Keratinocyte (primary cell): ENCODE measurements at regions not wholly inside any gene's neighbourhood (a gene's known extent, or its start where the extent isn't known, plus 50 kb on each side); places are given as distances from the start of the nearest gene placed in this dataset.

Source experiments
- EZH2 ChIP-seq: IDR thresholded peaks from one replicate; pipeline ENCODE4 v1.6.1; 2012; ENCODE audit warnings: inconsistent platforms, mild to moderate bottlenecking, low read length, moderate library complexity
- TF ChIP-seq, protein P1 (sequence below), 3 experiments: IDR thresholded peaks in 1 of 3; conservative IDR thresholded peaks in 1 of 3; optimal IDR thresholded peaks in 1 of 3; 2 replicates in 2 of 3; 3 replicates in 1 of 3; pipeline versions ENCODE3 to v1.5.1; 2011; ENCODE audit warnings: low read length in 3 of 3, mild to moderate bottlenecking in 3 of 3, moderate library complexity in 2 of 3, control low read depth in 1 of 3, inconsistent platforms in 1 of 3; ENCODE audit not compliant: insufficient read depth in 2 of 3; ENCODE audit errors: extremely low read depth in 1 of 3

DNA sequence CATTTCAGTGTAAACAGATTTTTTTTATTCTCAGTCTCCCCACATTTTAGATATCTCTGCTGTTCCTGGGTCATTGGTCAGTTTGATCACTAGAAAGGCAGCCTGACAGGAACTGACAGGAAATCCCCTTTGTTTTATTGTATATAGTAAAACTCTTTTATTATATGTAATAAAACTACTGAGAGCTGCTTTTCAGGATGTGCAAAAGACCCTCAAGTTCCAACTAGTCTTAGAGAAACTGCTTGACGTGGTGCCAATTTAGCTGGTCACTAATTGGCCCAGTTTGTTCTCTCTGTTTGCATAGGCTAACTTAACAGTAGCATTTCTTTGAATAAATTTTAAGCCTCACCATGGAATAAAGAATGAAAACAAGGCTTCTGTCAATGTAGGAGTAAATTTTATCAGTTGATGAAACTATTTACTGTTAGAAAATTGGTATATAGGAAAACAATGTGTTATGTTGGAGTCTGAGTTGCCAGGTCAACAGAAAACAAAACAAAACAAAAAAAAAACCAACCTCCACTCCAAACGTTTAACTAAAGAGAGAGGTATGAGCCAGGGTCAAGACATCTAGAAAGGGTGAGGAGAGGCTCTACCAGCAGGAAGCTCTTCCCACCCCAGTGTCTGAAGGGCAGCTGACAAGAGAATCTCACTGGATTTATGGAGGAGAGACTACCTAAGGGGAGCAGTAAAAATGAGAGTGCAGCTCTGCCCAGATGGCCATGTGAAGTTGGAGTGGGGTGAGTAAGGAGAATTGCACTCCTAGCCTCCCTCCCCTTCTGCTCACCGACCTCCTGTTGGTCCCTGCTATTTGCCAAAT, 184.6 kb downstream of the ST6GAL2 start:
- TF ChIP-seq EZH2, result no peak
- TF ChIP-seq, protein P1, sequence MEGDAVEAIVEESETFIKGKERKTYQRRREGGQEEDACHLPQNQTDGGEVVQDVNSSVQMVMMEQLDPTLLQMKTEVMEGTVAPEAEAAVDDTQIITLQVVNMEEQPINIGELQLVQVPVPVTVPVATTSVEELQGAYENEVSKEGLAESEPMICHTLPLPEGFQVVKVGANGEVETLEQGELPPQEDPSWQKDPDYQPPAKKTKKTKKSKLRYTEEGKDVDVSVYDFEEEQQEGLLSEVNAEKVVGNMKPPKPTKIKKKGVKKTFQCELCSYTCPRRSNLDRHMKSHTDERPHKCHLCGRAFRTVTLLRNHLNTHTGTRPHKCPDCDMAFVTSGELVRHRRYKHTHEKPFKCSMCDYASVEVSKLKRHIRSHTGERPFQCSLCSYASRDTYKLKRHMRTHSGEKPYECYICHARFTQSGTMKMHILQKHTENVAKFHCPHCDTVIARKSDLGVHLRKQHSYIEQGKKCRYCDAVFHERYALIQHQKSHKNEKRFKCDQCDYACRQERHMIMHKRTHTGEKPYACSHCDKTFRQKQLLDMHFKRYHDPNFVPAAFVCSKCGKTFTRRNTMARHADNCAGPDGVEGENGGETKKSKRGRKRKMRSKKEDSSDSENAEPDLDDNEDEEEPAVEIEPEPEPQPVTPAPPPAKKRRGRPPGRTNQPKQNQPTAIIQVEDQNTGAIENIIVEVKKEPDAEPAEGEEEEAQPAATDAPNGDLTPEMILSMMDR (optimal IDR thresholded peaks at IDR 0.05 in 1 of 3, IDR thresholded peaks at IDR 0.05 in 1 of 3, conservative IDR thresholded peaks at IDR 0.05 in 1 of 3; ENCODE audit: extremely low read depth in 1 of 3, insufficient read depth in 2 of 3, low read length in 3 of 3), result no peak
